ENCODE measurements at regions not wholly inside any gene's neighbourhood (a gene's known extent, or its start where the extent isn't known, plus 50 kb on each side); places are given as distances from the start of the nearest gene placed in this dataset.

GRCh38 chr13:33934343-33934742 is 116.4 kb downstream of the RFC3 start:
- H3K27me3 ChIP-seq = no peaks in the 10 kb centered on the region
- no peaks in the 10 kb centered on the region for H3K36me3 ChIP-seq
- H3K9me3 ChIP-seq (replicated peaks) = no peaks in the 10 kb centered on the region
- H3K4me1 ChIP-seq = peaks cover 10% of the 10 kb centered on the region; the same call in 1 of the 2 replicates
- no peak overlapping the region for H3K27ac ChIP-seq
- no peak for DNase-seq
- H3K4me3 ChIP-seq = no peak overlapping the region

- H3K27ac ChIP-seq = no peak overlapping the region
- no peaks in the 10 kb centered on the region for H3K9me3 ChIP-seq (replicated peaks)
Measured at GRCh38 chr13:33934951-33935371, 117.0 kb downstream of the RFC3 start.

GRCh38 chr13:33935969-33936368 is 118.0 kb downstream of the RFC3 start:
- no peaks in the 10 kb centered on the region for H3K27me3 ChIP-seq
- no peak overlapping the region for H3K4me3 ChIP-seq
- no peaks in the 10 kb centered on the region for H3K9me3 ChIP-seq (replicated peaks)
- DNase-seq = no peak
- no peak overlapping the region for H3K27ac ChIP-seq
- peaks cover 10% of the 10 kb centered on the region; the same call in 1 of the 2 replicates for H3K4me1 ChIP-seq
- H3K36me3 ChIP-seq = no peaks in the 10 kb centered on the region

More at GRCh38 chr13:33934951-33935371, 117.0 kb downstream of the RFC3 start:
- Histone ChIP-seq H3K27me3 (no peaks in the 10 kb centered on the region), H3K4me1 (peaks cover 10% of the 10 kb centered on the region; the same call in 1 of the 2 replicates), H3K4me3 (no peak overlapping the region), H3K36me3 (no peaks in the 10 kb centered on the region)
- no peak for DNase-seq

- Histone ChIP-seq H3K27me3 (no peaks in the 10 kb centered on the region), H3K36me3 (no peaks in the 10 kb centered on the region), H3K9me3 (replicated peaks) (no peaks in the 10 kb centered on the region), H3K4me3 (no peak overlapping the region), H3K4me1 (peaks cover 10% of the 10 kb centered on the region; the same call in 1 of the 2 replicates), H3K27ac (no peak overlapping the region)
- peak; percentile 12 to 48 for DNase-seq
Measured at GRCh38 chr13:33937373-33938098, 119.6 kb downstream of the RFC3 start.

- Histone ChIP-seq H3K36me3 (no peaks in the 10 kb centered on the region), H3K9me3 (replicated peaks) (no peaks in the 10 kb centered on the region), H3K27ac (no peak overlapping the region), H3K4me1 (no peaks in the 10 kb centered on the region), H3K27me3 (no peaks in the 10 kb centered on the region), H3K4me3 (no peak overlapping the region)
- DNase-seq = no peak
Measured at GRCh38 chr13:33940256-33940655, 122.3 kb downstream of the RFC3 start.

GRCh38 chr13:33940898-33941297 is 122.9 kb downstream of the RFC3 start:
- Histone ChIP-seq H3K27ac (no peak overlapping the region), H3K4me3 (no peak overlapping the region), H3K27me3 (no peaks in the 10 kb centered on the region), H3K4me1 (no peaks in the 10 kb centered on the region), H3K36me3 (no peaks in the 10 kb centered on the region), H3K9me3 (replicated peaks) (no peaks in the 10 kb centered on the region)
- peak in 1 of 2 experiments; percentile 19 for DNase-seq

GRCh38 chr13:33945477-33945876 is 127.5 kb downstream of the RFC3 start:
- no peak for DNase-seq
- no peaks in the 10 kb centered on the region for H3K36me3 ChIP-seq
- H3K9me3 ChIP-seq (replicated peaks) = no peaks in the 10 kb centered on the region
- no peak overlapping the region for H3K27ac ChIP-seq
- no peaks in the 10 kb centered on the region for H3K27me3 ChIP-seq
- H3K4me1 ChIP-seq = no peaks in the 10 kb centered on the region
- H3K4me3 ChIP-seq = no peak overlapping the region

- Histone ChIP-seq H3K27me3 (no peaks in the 10 kb centered on the region), H3K36me3 (no peaks in the 10 kb centered on the region), H3K4me1 (no peaks in the 10 kb centered on the region), H3K4me3 (no peak overlapping the region), H3K9me3 (replicated peaks) (no peaks in the 10 kb centered on the region), H3K27ac (no peak overlapping the region)
- DNase-seq = no peak
Measured at GRCh38 chr13:33953203-33953602, 135.3 kb downstream of the RFC3 start.

- no peak overlapping the region for H3K27ac ChIP-seq
- H3K9me3 ChIP-seq (replicated peaks) = no peaks in the 10 kb centered on the region
- H3K4me1 ChIP-seq = no peaks in the 10 kb centered on the region
- H3K4me3 ChIP-seq = no peak overlapping the region
- no peaks in the 10 kb centered on the region for H3K27me3 ChIP-seq
- no peak for DNase-seq
- no peaks in the 10 kb centered on the region for H3K36me3 ChIP-seq
Measured at GRCh38 chr13:33953781-33954180, 135.8 kb downstream of the RFC3 start.

GRCh38 chr13:33956346-33956745 is 138.4 kb downstream of the RFC3 start:
- Histone ChIP-seq H3K27ac (no peak overlapping the region), H3K36me3 (no peaks in the 10 kb centered on the region), H3K27me3 (no peaks in the 10 kb centered on the region), H3K4me3 (no peak overlapping the region), H3K4me1 (no peaks in the 10 kb centered on the region), H3K9me3 (replicated peaks) (no peaks in the 10 kb centered on the region)
- no peak for DNase-seq

GRCh38 chr13:33957497-33957905 is 139.6 kb downstream of the RFC3 start:
- Histone ChIP-seq H3K4me3 (no peak overlapping the region), H3K27me3 (no peaks in the 10 kb centered on the region), H3K4me1 (no peaks in the 10 kb centered on the region), H3K27ac (no peak overlapping the region), H3K36me3 (no peaks in the 10 kb centered on the region), H3K9me3 (replicated peaks) (no peaks in the 10 kb centered on the region)
- no peak for DNase-seq

- H3K27me3 ChIP-seq = no peaks in the 10 kb centered on the region
- H3K27ac ChIP-seq = no peak overlapping the region
- no peak overlapping the region for H3K4me3 ChIP-seq
- H3K4me1 ChIP-seq = no peaks in the 10 kb centered on the region
- H3K36me3 ChIP-seq = no peaks in the 10 kb centered on the region
- H3K9me3 ChIP-seq (replicated peaks) = no peaks in the 10 kb centered on the region
- no peak for DNase-seq
Measured at GRCh38 chr13:33958964-33959363, 141.0 kb downstream of the RFC3 start.

GRCh38 chr13:33963134-33963533 is 145.2 kb downstream of the RFC3 start:
- Histone ChIP-seq H3K4me1 (no peaks in the 10 kb centered on the region), H3K36me3 (no peaks in the 10 kb centered on the region)
- DNase-seq = no peak

GRCh38 chr13:33963895-33964294 is 145.9 kb downstream of the RFC3 start:
- Histone ChIP-seq H3K4me1 (no peaks in the 10 kb centered on the region), H3K36me3 (no peaks in the 10 kb centered on the region), H3K27ac (no peak overlapping the region), H3K27me3 (no peaks in the 10 kb centered on the region), H3K9me3 (replicated peaks) (0 out of 2 replicates have a peak, but pooled peaks cover 3% of the 10 kb centered on the region), H3K4me3 (no peak overlapping the region)
- DNase-seq = no peak

More at GRCh38 chr13:33963134-33963533, 145.2 kb downstream of the RFC3 start:
- H3K9me3 ChIP-seq (replicated peaks) = 0 out of 2 replicates have a peak, but pooled peaks cover 3% of the 10 kb centered on the region
- H3K27ac ChIP-seq = no peak overlapping the region
- H3K27me3 ChIP-seq = no peaks in the 10 kb centered on the region
- no peak overlapping the region for H3K4me3 ChIP-seq

GRCh38 chr13:33968520-33969507 is 150.9 kb downstream of the RFC3 start:
- Histone ChIP-seq H3K36me3 (no peaks in the 10 kb centered on the region), H3K27ac (no peak overlapping the region)

More at GRCh38 chr13:33968520-33969507, 150.9 kb downstream of the RFC3 start:
- Histone ChIP-seq H3K9me3 (replicated peaks) (0 out of 2 replicates have a peak, but pooled peaks cover 7% of the 10 kb centered on the region), H3K27me3 (no peaks in the 10 kb centered on the region), H3K4me1 (no peaks in the 10 kb centered on the region), H3K4me3 (no peak overlapping the region)
- DNase-seq = no peak

Data from SJCRH30 (cell line).